ENCODE measurements at regions not wholly inside any gene's neighbourhood (a gene's known extent, or its start where the extent isn't known, plus 50 kb on each side); places are given as distances from the start of the nearest gene placed in this dataset.

GRCh38 chr14:25197885-25198284, 147.9 kb upstream of the STXBP6 start (continued):
- TF ChIP-seq NFE2L1 (CRISPR knock-in tag; IDR thresholded peaks at IDR 0.05; ENCODE audit: borderline replicate concordance), result no peak
- no peak for TF ChIP-seq CBX2 (IDR thresholded peaks at IDR 0.05; ENCODE audit: low read depth, low read length)
- TF ChIP-seq CBX2 (CRISPR knock-in tag; IDR thresholded peaks at IDR 0.05; ENCODE audit: low read depth), result no peak
- no peak for TF ChIP-seq ZNF589 (CRISPR knock-in tag; conservative IDR thresholded peaks at IDR 0.05)
- no peak for TF ChIP-seq HNRNPK (IDR thresholded peaks at IDR 0.05; ENCODE audit: low read depth, low read length, poor library complexity, severe bottlenecking)
- peak; percentile 39; the same call in 1 of the 2 replicates for TF ChIP-seq ATF1 (CRISPR knock-in tag; IDR thresholded peaks at IDR 0.05)
- TF ChIP-seq FOXA3 (CRISPR knock-in tag; IDR thresholded peaks at IDR 0.05), result peak; percentile 71
- no peak for TF ChIP-seq ZNF761 (CRISPR knock-in tag; conservative IDR thresholded peaks at IDR 0.05)
- TF ChIP-seq PHF21A (CRISPR knock-in tag; IDR thresholded peaks at IDR 0.05), result peak; percentile 63; the same call in 1 of the 2 replicates
- peak; percentile 87 for TF ChIP-seq PITX1 (CRISPR knock-in tag; IDR thresholded peaks at IDR 0.05)
- no peak for TF ChIP-seq ZNF790 (CRISPR knock-in tag; IDR thresholded peaks at IDR 0.05; ENCODE audit: borderline replicate concordance)
- TF ChIP-seq CREM (IDR thresholded peaks at IDR 0.05), result no peak; the same call in 1 of the 2 replicates
- no peak for TF ChIP-seq CREM (CRISPR knock-in tag; IDR thresholded peaks at IDR 0.05)
- no peak for TF ChIP-seq ZKSCAN1 (IDR thresholded peaks at IDR 0.05; ENCODE audit: low read length)
- peak; percentile 67 for TF ChIP-seq THRA (CRISPR knock-in tag; IDR thresholded peaks at IDR 0.05; ENCODE audit: borderline replicate concordance)
- peak; percentile 45 for TF ChIP-seq ZNF781 (CRISPR knock-in tag; IDR thresholded peaks at IDR 0.05; ENCODE audit: borderline replicate concordance, not compliant biosample characterization)
- TF ChIP-seq EED (CRISPR knock-in tag; IDR thresholded peaks at IDR 0.05), result no peak
- no peak for TF ChIP-seq RERE (CRISPR knock-in tag; IDR thresholded peaks at IDR 0.05; ENCODE audit: low read depth)
- no peak for TF ChIP-seq ZNF468 (CRISPR knock-in tag; IDR thresholded peaks at IDR 0.05)
- TF ChIP-seq NCOR1 (IDR thresholded peaks at IDR 0.05; ENCODE audit: borderline replicate concordance, low read length), result peak; percentile 95
- no peak for TF ChIP-seq ETV6 (CRISPR knock-in tag; conservative IDR thresholded peaks at IDR 0.05)
- no peak for TF ChIP-seq MTF1 (CRISPR knock-in tag; IDR thresholded peaks at IDR 0.05)
- TF ChIP-seq ZNF780A (CRISPR knock-in tag; IDR thresholded peaks at IDR 0.05), result no peak
- TF ChIP-seq ZNF644 (CRISPR knock-in tag; IDR thresholded peaks at IDR 0.05; ENCODE audit: low read depth), result peak; percentile 96
- peak; percentile 93 for TF ChIP-seq BCL6 (CRISPR knock-in tag; IDR thresholded peaks at IDR 0.05)
- TF ChIP-seq TOPORS (CRISPR knock-in tag; IDR thresholded peaks at IDR 0.05), result no peak
- TF ChIP-seq TOE1 (CRISPR knock-in tag; IDR thresholded peaks at IDR 0.05), result 0 out of 2 replicates have a peak, but pooled peaks have one; percentile 62

Measured in HepG2 (cell line).